Activated naive CD4-positive, alpha-beta T cell treated with anti-CD3 and anti-CD28 coated beads, Interleukin-2, amount 50 U/mL, for 72 hours (primary cell): ENCODE measurements at regions not wholly inside any gene's neighbourhood (a gene's known extent, or its start where the extent isn't known, plus 50 kb on each side); places are given as distances from the start of the nearest gene placed in this dataset.

ENCODE experiments used
- ATAC-seq, 2 donors: fragments of 150-1000 bp; cut with Tn5 transposase; 2 replicates each; pipeline ENCODE4 v1.10.0; 2021; ENCODE audit warnings: mild to moderate bottlenecking in 2 of 2, moderate library complexity in 2 of 2
- DNase-seq, 2 donors: peaks; one replicate each; pipeline ENCODE4 v3.0.0; 2021 to 2022; ENCODE audit warnings: low spot score in 2 of 2
- H3K27ac Mint-ChIP-seq, 2 donors: one replicate each; pipeline ENCODE4 v1.8.0; 2022; ENCODE audit warnings: mild to moderate bottlenecking in 2 of 2, mixed read lengths in 2 of 2
- H3K36me3 Mint-ChIP-seq, 2 donors: one replicate each; pipeline ENCODE4 v1.8.0; 2022; ENCODE audit warnings: mixed read lengths in 2 of 2
- H3K9me3 Mint-ChIP-seq, 2 donors: one replicate each; pipeline ENCODE4 v1.8.0; 2022; ENCODE audit warnings: mixed read lengths in 2 of 2

GRCh38 chr6:4397307-4397706 is 261.9 kb upstream of the ECI2 start:
- H3K36me3 Mint-ChIP-seq, result no peaks in the 10 kb centered on the region
- H3K27ac Mint-ChIP-seq, result no peak overlapping the region
- no peaks in the 10 kb centered on the region for H3K9me3 Mint-ChIP-seq
- no peak for DNase-seq
- no peak for ATAC-seq

- no peak overlapping the region for H3K27ac Mint-ChIP-seq
- ATAC-seq, result no peak
- DNase-seq, result no peak
Measured at GRCh38 chr6:4396044-4396443, 260.7 kb upstream of the ECI2 start.

GRCh38 chr6:4395386-4395785 is 260.0 kb upstream of the ECI2 start:
- ATAC-seq (no peak), DNase-seq (no peak)
- no peaks in the 10 kb centered on the region for H3K36me3 Mint-ChIP-seq
- H3K27ac Mint-ChIP-seq, result no peak overlapping the region
- no peaks in the 10 kb centered on the region for H3K9me3 Mint-ChIP-seq

More at GRCh38 chr6:4396044-4396443, 260.7 kb upstream of the ECI2 start:
- no peaks in the 10 kb centered on the region for H3K36me3 Mint-ChIP-seq
- H3K9me3 Mint-ChIP-seq, result no peaks in the 10 kb centered on the region

GRCh38 chr6:4394786-4395185 is 259.4 kb upstream of the ECI2 start:
- no peaks in the 10 kb centered on the region for H3K9me3 Mint-ChIP-seq

GRCh38 chr6:4388675-4389074 is 253.3 kb upstream of the ECI2 start:
- Mint-ChIP-seq H3K36me3 (peaks cover 9 to 10% of the 10 kb centered on the region in 2 donors), H3K9me3 (peaks cover 9 to 10% of the 10 kb centered on the region in 2 donors), H3K27ac (no peak overlapping the region)
- DNase-seq (no peak), ATAC-seq (no peak)

More at GRCh38 chr6:4394786-4395185, 259.4 kb upstream of the ECI2 start:
- ATAC-seq, result no peak
- no peak overlapping the region for H3K27ac Mint-ChIP-seq
- H3K36me3 Mint-ChIP-seq, result no peaks in the 10 kb centered on the region
- no peak for DNase-seq

DNA sequence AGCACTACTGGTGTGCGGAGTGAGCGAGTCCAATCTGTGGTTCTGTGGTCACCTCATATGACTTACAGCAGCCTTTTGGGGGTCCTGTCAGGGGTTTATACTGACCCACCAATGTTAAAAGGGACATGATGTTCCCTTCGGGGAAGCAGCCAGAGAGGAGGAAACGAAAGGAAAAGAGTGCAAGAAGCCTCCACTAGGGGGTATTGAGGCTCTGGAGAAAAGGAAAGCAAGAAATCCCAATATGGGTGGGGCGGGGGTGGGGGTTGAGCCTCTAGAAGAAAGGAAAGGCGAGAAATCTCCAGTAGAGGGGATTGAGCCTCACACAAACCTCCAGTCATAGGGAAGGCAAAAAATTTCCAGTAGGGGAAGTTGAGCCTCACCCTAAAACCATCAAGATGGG is 249.3 kb upstream of the ECI2 start:
- DNase-seq (no peak), ATAC-seq (no peak)
- Mint-ChIP-seq H3K9me3 (peaks cover 12 to 23% of the 10 kb centered on the region in 2 donors), H3K36me3 (peaks cover 16 to 33% of the 10 kb centered on the region in 2 donors), H3K27ac (no peak overlapping the region)

DNA sequence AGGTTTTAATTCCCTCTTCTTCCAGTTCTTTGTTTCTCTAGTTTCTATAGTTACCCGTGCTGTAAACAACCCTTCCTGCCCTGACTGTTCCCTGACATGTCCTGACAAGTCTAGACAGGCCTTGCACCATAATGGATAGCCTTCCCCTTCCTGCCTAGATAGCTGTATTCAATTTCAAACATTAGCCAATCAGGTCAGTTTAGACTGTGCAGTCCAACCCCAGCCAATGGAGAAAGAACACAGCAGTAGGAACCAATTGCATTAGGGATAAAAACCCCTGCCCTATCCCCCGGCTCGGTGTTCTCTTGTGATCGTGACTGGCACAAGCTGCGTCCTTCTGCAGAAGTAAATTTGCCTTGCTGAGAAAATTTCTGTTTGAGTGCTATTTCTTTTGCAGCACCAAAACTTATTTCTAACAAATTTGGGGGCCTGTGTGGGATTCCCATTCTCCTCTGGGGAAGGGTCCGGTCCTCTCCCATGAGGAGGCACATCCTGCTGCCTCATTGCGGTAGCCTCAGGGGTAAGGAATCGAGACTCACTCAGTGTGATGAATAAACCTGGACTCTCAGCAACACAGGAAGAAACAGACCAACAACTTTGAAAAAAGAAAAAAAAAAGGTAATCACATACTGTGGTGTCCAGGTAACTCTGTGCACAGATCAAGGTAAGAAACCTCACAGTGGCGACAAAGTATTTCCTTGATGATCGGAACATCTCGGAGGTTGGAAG is 248.7 kb upstream of the ECI2 start:
- peaks cover 16 to 33% of the 10 kb centered on the region in 2 donors for H3K36me3 Mint-ChIP-seq
- no peak overlapping the region for H3K27ac Mint-ChIP-seq
- DNase-seq (no peak), ATAC-seq (peak in 1 of 2 donors; percentile 31)
- peaks cover 12 to 23% of the 10 kb centered on the region in 2 donors for H3K9me3 Mint-ChIP-seq

- ATAC-seq (no peak), DNase-seq (no peak)
- H3K9me3 Mint-ChIP-seq, result peaks cover 12 to 23% of the 10 kb centered on the region in 2 donors
- H3K36me3 Mint-ChIP-seq, result peaks cover 16 to 33% of the 10 kb centered on the region in 2 donors
- peak overlapping the region in 1 of 2 donors; percentile 32 for H3K27ac Mint-ChIP-seq
Measured at GRCh38 chr6:4382362-4382853, 247.0 kb upstream of the ECI2 start.

DNA sequence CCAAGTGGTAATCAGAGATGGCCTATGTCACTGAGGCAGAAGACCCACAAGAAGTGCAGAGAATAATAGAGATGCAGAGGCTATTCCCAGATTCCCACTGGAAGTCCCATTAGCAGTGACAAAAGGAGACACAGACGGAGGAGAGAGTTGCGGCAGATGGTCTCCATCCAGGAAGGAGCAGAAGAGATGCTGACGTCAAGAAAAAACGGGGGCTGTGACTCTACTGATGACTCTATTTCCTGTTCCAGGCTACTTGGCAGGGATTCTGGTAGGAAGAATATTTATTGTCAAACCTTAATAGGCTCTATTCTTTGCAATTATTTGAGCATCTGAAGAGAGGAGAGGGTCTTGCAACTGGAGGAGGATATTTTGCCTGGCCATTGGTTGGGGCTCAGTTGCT is 246.0 kb upstream of the ECI2 start:
- ATAC-seq, result no peak

DNA sequence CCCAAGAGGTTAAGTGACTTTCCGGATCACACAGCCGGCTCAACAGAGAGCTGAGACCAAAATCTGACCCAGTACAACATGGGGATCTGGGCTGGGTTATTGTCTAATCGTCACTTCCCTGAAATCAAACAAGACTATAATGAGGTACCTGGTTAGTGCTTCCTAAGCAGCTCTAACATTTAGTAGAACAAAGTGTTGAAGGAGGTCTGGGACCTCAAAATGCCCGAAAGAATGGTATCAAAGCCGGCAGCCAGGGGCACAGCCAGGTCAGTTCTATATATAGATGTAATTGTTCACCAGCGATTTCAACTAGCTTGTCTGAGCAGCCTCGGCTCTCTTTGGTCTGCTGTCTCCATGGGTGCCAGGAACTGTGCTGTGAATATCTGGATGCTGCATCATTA is 245.5 kb upstream of the ECI2 start:
- ATAC-seq (no peak), DNase-seq (no peak)
- Mint-ChIP-seq H3K9me3 (peaks cover 12 to 23% of the 10 kb centered on the region in 2 donors), H3K36me3 (peaks cover 16 to 33% of the 10 kb centered on the region in 2 donors), H3K27ac (no peak overlapping the region)

More for the DNA sequence above, 246.0 kb upstream of the ECI2 start:
- peaks cover 12 to 23% of the 10 kb centered on the region in 2 donors for H3K9me3 Mint-ChIP-seq
- peaks cover 16 to 33% of the 10 kb centered on the region in 2 donors for H3K36me3 Mint-ChIP-seq
- no peak for DNase-seq
- H3K27ac Mint-ChIP-seq, result no peak overlapping the region

DNA sequence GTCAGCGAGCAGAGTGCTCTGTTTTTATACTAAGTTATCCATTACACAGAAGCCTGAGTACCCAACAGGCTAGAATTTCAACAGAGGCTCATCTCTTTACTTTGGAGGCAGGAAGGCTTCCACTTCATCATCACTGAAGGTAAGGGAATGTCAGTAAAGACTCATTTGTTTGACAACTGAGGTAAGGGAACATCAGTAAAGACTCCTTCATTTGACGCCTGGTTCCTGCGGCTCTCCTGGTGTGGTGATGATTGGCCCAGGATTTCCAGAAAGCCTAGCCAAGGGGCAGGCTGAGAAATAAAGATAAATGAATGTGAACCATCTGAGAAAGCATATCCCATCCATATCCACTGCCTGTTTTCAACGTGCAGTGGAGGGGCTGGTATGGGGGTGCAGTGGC is 244.6 kb upstream of the ECI2 start:
- peaks cover 16 to 33% of the 10 kb centered on the region in 2 donors for H3K36me3 Mint-ChIP-seq
- DNase-seq (no peak), ATAC-seq (no peak)
- peaks cover 12 to 23% of the 10 kb centered on the region in 2 donors for H3K9me3 Mint-ChIP-seq
- no peak overlapping the region for H3K27ac Mint-ChIP-seq

DNA sequence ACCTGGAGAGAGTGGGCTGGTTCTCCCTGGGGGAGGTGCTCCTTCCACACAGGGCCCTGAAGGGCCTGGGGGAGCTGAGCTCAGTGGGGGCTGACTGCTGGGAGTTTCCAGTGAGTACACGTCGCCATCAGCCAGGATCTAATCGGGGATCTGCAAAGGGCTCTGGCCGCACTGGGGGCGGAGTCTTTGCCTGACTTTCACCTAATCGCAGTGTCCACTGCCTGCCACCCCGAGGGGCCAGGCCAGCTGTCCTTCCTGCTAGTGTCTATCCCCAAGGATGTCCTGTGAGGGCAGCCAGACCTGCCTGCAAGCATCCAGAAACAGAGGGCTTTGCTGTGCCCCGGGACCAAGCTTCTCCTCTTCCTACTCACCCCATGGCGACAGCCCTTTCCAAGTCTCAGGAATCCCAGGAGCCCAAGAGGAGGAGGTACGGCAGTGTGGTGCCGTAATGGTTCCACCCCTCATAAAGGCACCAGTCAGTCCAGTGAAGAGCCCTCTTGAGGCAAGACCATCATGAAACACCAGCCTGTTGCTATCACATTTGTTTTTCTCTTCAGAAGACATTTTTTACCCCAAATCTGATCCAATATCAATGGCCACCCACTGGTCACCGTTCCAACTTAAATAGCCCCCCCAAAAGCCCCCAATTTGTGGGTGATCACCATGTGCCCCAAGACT is 243.1 kb upstream of the ECI2 start:
- ATAC-seq (no peak), DNase-seq (no peak)
- H3K9me3 Mint-ChIP-seq, result peaks cover 3 to 12% of the 10 kb centered on the region in 2 donors
- no peak overlapping the region for H3K27ac Mint-ChIP-seq
- peaks cover 5 to 24% of the 10 kb centered on the region in 2 donors for H3K36me3 Mint-ChIP-seq

DNA sequence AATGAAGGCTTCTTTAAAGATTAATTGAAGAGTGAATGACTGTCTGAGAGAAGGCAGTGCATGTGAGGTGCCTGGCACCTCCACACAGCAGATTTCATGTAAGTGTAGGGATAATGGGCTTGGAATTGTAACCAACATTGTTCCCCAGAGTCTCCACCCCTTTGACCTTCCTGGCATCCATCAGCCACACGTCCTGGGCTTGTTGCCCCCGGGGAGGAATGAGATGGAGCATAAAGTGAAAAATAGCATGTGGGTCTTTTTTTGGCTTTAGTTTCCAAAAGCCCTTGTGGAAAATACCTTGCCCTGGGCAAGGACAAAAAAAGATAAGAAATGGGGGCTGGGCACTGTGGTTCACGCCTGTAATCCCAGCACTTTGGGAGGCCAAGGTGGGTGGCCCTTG is 242.2 kb upstream of the ECI2 start:
- ATAC-seq, result no peak
- no peak for DNase-seq
- Mint-ChIP-seq H3K9me3 (peaks cover under 1 to 12% of the 10 kb centered on the region in 2 donors), H3K36me3 (peaks cover 0 to 16% of the 10 kb centered on the region in 2 donors), H3K27ac (no peak overlapping the region)

- Mint-ChIP-seq H3K9me3 (no peaks in the 10 kb centered on the region), H3K27ac (no peak overlapping the region), H3K36me3 (no peaks in the 10 kb centered on the region)
- ATAC-seq (no peak), DNase-seq (peak in 1 of 2 donors; percentile 31)
Measured at GRCh38 chr6:4374216-4374615, 238.8 kb upstream of the ECI2 start.

GRCh38 chr6:4372866-4373265 is 237.5 kb upstream of the ECI2 start:
- Mint-ChIP-seq H3K36me3 (no peaks in the 10 kb centered on the region), H3K27ac (no peak overlapping the region), H3K9me3 (no peaks in the 10 kb centered on the region)
- ATAC-seq, result no peak
- DNase-seq, result peak in 1 of 2 donors; percentile 26

GRCh38 chr6:4371207-4371921 is 236.0 kb upstream of the ECI2 start:
- no peak overlapping the region for H3K27ac Mint-ChIP-seq
- no peaks in the 10 kb centered on the region for H3K36me3 Mint-ChIP-seq
- no peak for ATAC-seq
- no peaks in the 10 kb centered on the region for H3K9me3 Mint-ChIP-seq
- DNase-seq, result peak in 1 of 2 donors; percentile 18

GRCh38 chr6:4370066-4370465 is 234.7 kb upstream of the ECI2 start:
- ATAC-seq (no peak), DNase-seq (no peak)
- H3K9me3 Mint-ChIP-seq, result no peaks in the 10 kb centered on the region
- no peaks in the 10 kb centered on the region for H3K36me3 Mint-ChIP-seq
- no peak overlapping the region for H3K27ac Mint-ChIP-seq
